Activated CD4-positive, alpha-beta T cell treated with anti-CD3 and anti-CD28 coated beads for 36 hours (primary cell): ENCODE measurements at regions not wholly inside any gene's neighbourhood (a gene's known extent, or its start where the extent isn't known, plus 50 kb on each side); places are given as distances from the start of the nearest gene placed in this dataset.

Experiments
- ATAC-seq: fragments of 200-7000 bp; cut with Tn5 transposase; one replicate; pipeline ENCODE4 v1.10.0; 2021; ENCODE audit warnings: mild to moderate bottlenecking, moderate library complexity
- CTCF ChIA-PET: fragments of 350-600 bp; sonication (Branson Sonifier 250); formaldehyde crosslinking; loops from one replicate; lab custom pipeline; 2021; ENCODE audit warnings: antibody characterized with exemption; lab: Charles Lee
- POLR2A ChIA-PET: fragments of 350-600 bp; sonication (Branson Sonifier 250); formaldehyde crosslinking; loops from one replicate; lab custom pipeline; 2021; ENCODE audit warnings: antibody characterized with exemption, inconsistent platforms; lab: Charles Lee
- DNase-seq: peaks from one replicate; pipeline ENCODE4 v3.0.0-alpha.2; 2020
- H3K27ac Mint-ChIP-seq: one replicate; pipeline ENCODE4 v1.8.0; 2021; ENCODE audit warnings: mixed read lengths
- H3K27me3 Mint-ChIP-seq: one replicate; pipeline ENCODE4 v1.8.0; 2021; ENCODE audit warnings: mixed read lengths
- H3K36me3 Mint-ChIP-seq: one replicate; pipeline ENCODE4 v1.8.0; 2021; ENCODE audit warnings: low read depth, mixed read lengths
- H3K4me1 Mint-ChIP-seq: one replicate; pipeline ENCODE4 v1.8.0; 2021; ENCODE audit warnings: mixed read lengths
- H3K4me3 Mint-ChIP-seq: one replicate; pipeline ENCODE4 v1.8.0; 2021; ENCODE audit warnings: mild to moderate bottlenecking, moderate library complexity, mixed read lengths
- H3K9me3 Mint-ChIP-seq: one replicate; pipeline ENCODE4 v1.8.0; 2021; ENCODE audit warnings: low read depth, mixed read lengths
- intact Hi-C, 2 experiments: fragments of 100-400 bp; cut with DNase I in 1 of 2; cut with micrococcal nuclease in 1 of 2; formaldehyde crosslinking; loops; one replicate each; pipeline versions ENCODE4 v1.14.2 to v1.15.1; 2022 to 2024; cut with DNase I, micrococcal nuclease

DNA sequence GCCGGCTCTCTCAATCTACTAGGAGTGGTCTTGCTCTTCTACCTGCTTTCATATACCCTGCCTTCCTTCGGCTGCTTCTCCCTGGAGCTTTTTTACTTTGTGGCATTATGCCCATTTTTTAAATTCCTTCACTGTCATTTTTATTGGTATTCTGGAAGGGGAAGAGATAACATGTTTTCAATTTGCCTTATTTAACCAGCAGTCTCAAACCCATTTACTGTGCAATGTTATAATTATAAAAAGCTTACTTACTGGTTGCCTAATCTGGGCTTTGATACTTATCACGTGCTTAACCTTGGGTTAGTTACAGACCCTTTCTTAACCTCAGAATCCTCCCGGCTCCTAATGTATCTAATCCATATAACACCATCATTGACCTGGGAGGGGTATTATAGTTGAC is 128.1 kb downstream of the SIPA1L2 start:
- CTCF ChIA-PET, result no interaction called here
- intact Hi-C loops, result no loop called here
- H3K4me1 Mint-ChIP-seq, result no peaks in the 10 kb centered on the region
- POLR2A ChIA-PET, result no interaction called here
- H3K4me3 Mint-ChIP-seq, result no peak overlapping the region
- no peaks in the 10 kb centered on the region for H3K27me3 Mint-ChIP-seq
- ATAC-seq (no peak), DNase-seq (no peak)
- H3K36me3 Mint-ChIP-seq, result no peaks in the 10 kb centered on the region
- H3K27ac Mint-ChIP-seq, result no peak overlapping the region
- no peaks in the 10 kb centered on the region for H3K9me3 Mint-ChIP-seq

DNA sequence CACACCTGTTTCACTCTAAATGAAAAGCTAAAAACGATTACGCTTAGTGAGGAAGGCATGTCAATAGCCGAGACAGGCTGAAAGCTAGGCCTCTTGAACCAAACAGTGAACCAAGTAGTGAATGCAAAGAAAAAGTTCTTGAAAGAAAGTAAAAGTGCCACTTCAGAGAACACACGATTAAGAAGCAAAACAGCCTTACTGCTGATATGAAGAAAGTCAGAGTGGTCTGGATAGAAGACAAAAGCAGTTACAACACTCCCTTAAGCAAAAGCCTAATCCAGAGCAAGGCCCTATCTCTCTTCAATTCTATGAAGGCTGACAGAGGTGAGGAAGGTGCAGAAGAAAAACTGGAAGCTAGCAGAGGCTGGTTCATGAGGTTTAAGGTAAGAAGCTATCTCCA is 130.7 kb downstream of the SIPA1L2 start:
- ChIA-PET CTCF (interaction anchor here (0.7 to 0.9 kb wide), 2 partner anchors 63 to 187 kb away, joined by 3 to 4 read pairs; no protein-coding TSS in a partner anchor), POLR2A (no interaction called here)
- Mint-ChIP-seq H3K36me3 (no peaks in the 10 kb centered on the region), H3K27me3 (no peaks in the 10 kb centered on the region), H3K9me3 (no peaks in the 10 kb centered on the region), H3K27ac (no peak overlapping the region), H3K4me1 (no peaks in the 10 kb centered on the region), H3K4me3 (no peak overlapping the region)
- ATAC-seq (no peak), DNase-seq (no peak)
- intact Hi-C loops, result no loop called here

DNA sequence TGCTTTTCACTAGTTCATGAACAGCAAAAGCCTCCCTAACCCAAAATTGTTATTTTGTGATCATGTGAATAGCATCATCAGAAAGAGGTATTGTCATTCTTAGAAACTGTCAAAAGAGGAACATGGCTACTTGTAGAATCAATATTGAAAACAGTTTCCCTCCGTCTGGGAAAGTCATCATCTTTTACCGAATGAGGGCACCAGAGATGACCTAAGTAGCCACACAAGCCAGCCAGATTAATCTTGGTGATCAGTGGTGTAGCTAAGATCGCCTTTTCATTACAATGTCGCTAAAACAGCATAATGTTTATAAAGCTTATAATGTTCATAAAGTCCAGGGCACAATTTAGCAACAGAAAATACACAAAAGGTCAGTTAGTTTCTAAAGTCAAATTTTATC is 136.1 kb downstream of the SIPA1L2 start:
- no peak for DNase-seq
- Mint-ChIP-seq H3K36me3 (peaks cover 5% of the 10 kb centered on the region), H3K4me3 (no peak overlapping the region), H3K27me3 (no peaks in the 10 kb centered on the region), H3K27ac (no peak overlapping the region), H3K4me1 (no peaks in the 10 kb centered on the region), H3K9me3 (no peaks in the 10 kb centered on the region)
- intact Hi-C loops, result no loop called here
- no peak for ATAC-seq
- ChIA-PET CTCF (interaction anchor here (0.6 kb wide), 1 partner anchor 108 kb away, joined by 3 read pairs; no protein-coding TSS in a partner anchor), POLR2A (no interaction called here)

DNA sequence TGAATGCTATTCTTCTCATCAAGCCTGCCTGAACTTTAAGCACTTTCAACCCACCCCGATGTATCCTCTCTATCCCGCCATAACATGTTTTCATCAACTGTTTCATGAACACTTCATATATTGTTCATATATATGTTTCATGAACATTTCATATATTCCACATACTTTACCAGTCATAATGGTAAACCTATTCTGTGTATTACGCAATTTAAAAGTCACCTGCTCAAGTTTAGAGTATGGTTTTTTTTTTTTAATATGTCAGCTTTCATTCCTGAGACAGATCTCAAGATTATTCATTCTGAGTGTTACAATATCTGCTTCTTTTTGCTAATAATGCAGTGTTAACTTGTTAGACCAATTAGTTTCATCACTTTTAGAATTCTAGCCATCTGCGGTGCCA is 140.7 kb downstream of the SIPA1L2 start:
- ChIA-PET CTCF (interaction anchor here (0.8 kb wide), 1 partner anchor 18 kb away, joined by 3 read pairs; no protein-coding TSS in a partner anchor), POLR2A (no interaction called here)
- Mint-ChIP-seq H3K4me3 (no peak overlapping the region), H3K27me3 (no peaks in the 10 kb centered on the region), H3K4me1 (peaks cover 3% of the 10 kb centered on the region), H3K36me3 (peaks cover 6% of the 10 kb centered on the region), H3K9me3 (no peaks in the 10 kb centered on the region), H3K27ac (no peak overlapping the region)
- DNase-seq (no peak), ATAC-seq (no peak)
- intact Hi-C loops, result no loop called here

DNA sequence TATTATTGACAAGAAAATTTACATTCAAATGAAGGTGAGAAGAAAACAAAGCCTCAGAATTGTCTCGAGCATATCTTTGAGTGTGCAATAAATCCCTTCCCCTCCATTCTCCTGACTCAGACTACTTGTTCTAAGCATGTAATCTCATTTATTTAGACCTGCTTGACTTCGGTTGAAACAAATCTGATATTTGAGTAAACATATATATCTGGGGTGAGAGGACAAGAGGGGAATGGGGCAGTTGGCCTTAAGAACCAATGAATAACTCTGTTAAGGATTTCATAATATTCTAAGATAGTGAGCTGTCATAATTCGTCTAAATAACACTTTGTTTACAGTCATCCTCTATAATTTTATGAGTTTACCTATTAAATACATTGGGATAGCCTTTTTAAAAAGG is 142.7 kb downstream of the SIPA1L2 start:
- CTCF ChIA-PET, result no interaction called here
- no peaks in the 10 kb centered on the region for H3K27me3 Mint-ChIP-seq
- POLR2A ChIA-PET, result no interaction called here
- H3K36me3 Mint-ChIP-seq, result peaks cover 6% of the 10 kb centered on the region
- no peak overlapping the region for H3K4me3 Mint-ChIP-seq
- H3K9me3 Mint-ChIP-seq, result no peaks in the 10 kb centered on the region
- no peak overlapping the region for H3K27ac Mint-ChIP-seq
- peaks cover 3% of the 10 kb centered on the region for H3K4me1 Mint-ChIP-seq
- ATAC-seq (no peak), DNase-seq (no peak)
- intact Hi-C loops, result no loop called here

DNA sequence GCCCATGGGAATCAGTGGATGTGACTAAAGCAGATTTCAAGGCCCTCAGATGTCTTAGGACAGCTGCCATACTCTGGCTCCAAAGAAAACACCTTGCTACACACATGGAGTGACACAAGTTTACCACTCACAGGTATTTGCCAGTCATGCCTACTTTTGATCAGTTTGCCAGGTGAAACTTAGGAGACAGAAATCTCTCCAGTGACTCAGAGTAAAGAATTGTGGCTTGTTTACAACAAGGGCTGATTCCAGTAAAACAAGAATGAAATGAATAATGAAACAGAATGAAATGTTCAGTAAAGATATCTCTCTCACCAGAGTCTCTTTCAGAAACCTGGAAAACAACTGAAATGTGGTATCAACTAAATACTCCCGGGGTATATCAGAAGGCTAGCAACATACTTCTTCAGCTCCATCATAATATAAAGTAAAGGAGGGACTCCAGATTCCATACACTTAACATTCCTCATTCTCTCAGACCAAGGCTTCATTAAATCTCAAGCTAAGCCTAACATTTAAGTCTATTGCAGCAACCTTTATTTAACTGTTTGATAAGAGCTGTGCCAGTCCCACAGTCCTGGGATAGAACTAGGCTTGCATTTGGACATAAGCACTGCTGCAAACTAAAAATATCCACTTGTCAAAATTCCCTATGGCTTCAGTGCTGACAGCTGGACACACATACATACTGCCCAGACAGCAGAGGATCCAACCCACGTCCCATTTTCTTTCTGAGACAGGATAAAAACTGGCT is 143.3 kb downstream of the SIPA1L2 start:
- DNase-seq (no peak), ATAC-seq (no peak)
- CTCF ChIA-PET, result no interaction called here
- Mint-ChIP-seq H3K9me3 (no peaks in the 10 kb centered on the region), H3K4me3 (no peak overlapping the region), H3K4me1 (peaks cover 3% of the 10 kb centered on the region), H3K27me3 (no peaks in the 10 kb centered on the region), H3K36me3 (peaks cover 6% of the 10 kb centered on the region), H3K27ac (no peak overlapping the region)
- intact Hi-C loops, result no loop called here
- POLR2A ChIA-PET, result no interaction called here

DNA sequence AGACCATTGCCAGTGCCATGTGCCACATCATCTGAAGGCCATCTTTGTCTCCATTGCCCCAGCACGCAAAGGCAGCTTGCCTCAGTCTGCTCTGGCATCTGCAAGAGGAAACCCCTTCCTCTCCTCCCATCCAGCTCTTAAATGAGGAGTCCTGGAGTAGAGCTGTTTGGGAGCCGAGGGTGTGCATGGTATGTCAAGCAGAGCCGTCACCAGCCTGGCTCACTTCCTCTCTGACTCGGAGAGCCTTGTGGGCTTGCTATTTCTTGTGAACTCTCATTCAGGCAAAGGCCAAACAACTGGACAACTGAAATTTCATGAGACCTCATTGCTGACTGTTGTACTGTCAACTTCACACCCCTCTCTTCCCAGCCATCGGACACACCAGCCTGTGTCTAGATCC is 143.9 kb downstream of the SIPA1L2 start:
- H3K27me3 Mint-ChIP-seq, result no peaks in the 10 kb centered on the region

DNA sequence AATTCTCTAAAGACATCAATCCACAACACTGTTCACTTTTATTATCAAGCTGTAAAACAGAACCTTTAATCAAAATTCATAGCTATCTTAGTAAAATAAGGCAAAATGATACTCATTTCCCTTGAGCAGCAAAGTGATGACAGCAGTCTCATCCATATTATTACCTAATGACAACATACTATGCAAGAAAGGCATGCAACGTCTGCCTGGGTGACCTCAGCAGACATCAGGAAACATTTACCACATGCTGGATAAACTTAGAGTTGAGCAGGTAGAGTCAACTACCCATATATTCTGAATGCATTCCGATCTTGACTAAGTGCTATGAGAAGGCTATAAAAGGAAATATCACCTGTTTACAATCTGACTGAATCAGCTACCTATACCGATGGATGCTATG is 145.1 kb downstream of the SIPA1L2 start:
- peaks cover 3% of the 10 kb centered on the region for H3K4me1 Mint-ChIP-seq
- H3K27ac Mint-ChIP-seq, result no peak overlapping the region
- DNase-seq (no peak), ATAC-seq (no peak)
- no peaks in the 10 kb centered on the region for H3K27me3 Mint-ChIP-seq
- CTCF ChIA-PET, result interaction anchor here (1.4 kb wide), 1 partner anchor 17 kb away, joined by 5 read pairs; no protein-coding TSS in a partner anchor
- no peak overlapping the region for H3K4me3 Mint-ChIP-seq
- POLR2A ChIA-PET, result no interaction called here
- no peaks in the 10 kb centered on the region for H3K9me3 Mint-ChIP-seq
- intact Hi-C loops, result no loop called here
- H3K36me3 Mint-ChIP-seq, result peaks cover 3% of the 10 kb centered on the region

More for the DNA sequence above, 143.9 kb downstream of the SIPA1L2 start:
- ChIA-PET POLR2A (no interaction called here), CTCF (interaction anchor here (0.9 kb wide), 1 partner anchor 30 kb away, joined by 4 read pairs; no protein-coding TSS in a partner anchor)
- peaks cover 6% of the 10 kb centered on the region for H3K36me3 Mint-ChIP-seq
- intact Hi-C loops, result no loop called here
- no peak overlapping the region for H3K27ac Mint-ChIP-seq
- no peak for ATAC-seq
- DNase-seq, result no peak
- no peaks in the 10 kb centered on the region for H3K9me3 Mint-ChIP-seq
- peaks cover 3% of the 10 kb centered on the region for H3K4me1 Mint-ChIP-seq
- no peak overlapping the region for H3K4me3 Mint-ChIP-seq

DNA sequence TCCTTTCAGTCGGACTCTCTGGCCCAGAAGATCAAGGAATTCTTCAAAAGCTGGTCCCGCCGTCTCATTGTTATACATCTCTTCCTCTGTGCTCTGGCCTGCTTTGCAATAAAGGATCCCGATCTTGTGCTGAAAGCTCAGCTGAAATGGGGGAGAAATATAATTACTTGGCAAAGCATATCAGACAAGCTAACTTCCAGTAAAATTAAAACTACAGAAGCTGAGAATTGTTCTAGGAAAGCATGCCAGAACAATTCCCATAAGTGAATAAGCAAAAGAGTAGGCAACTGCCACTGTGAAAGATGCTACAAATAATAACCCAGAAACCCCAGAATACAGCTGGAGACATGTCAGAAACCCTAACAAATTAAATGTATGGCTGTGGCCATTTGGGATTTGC is 146.1 kb downstream of the SIPA1L2 start:
- no peak overlapping the region for H3K4me3 Mint-ChIP-seq
- peaks cover 1% of the 10 kb centered on the region for H3K36me3 Mint-ChIP-seq
- DNase-seq, result no peak
- ChIA-PET CTCF (interaction anchor here (0.6 to 1.4 kb wide), 2 partner anchors 16 to 81 kb away, joined by 3 to 5 read pairs; no protein-coding TSS in a partner anchor), POLR2A (no interaction called here)
- no peaks in the 10 kb centered on the region for H3K9me3 Mint-ChIP-seq
- no peaks in the 10 kb centered on the region for H3K27me3 Mint-ChIP-seq
- H3K4me1 Mint-ChIP-seq, result peaks cover 3% of the 10 kb centered on the region
- intact Hi-C loops, result no loop called here
- ATAC-seq, result no peak
- H3K27ac Mint-ChIP-seq, result no peak overlapping the region

DNA sequence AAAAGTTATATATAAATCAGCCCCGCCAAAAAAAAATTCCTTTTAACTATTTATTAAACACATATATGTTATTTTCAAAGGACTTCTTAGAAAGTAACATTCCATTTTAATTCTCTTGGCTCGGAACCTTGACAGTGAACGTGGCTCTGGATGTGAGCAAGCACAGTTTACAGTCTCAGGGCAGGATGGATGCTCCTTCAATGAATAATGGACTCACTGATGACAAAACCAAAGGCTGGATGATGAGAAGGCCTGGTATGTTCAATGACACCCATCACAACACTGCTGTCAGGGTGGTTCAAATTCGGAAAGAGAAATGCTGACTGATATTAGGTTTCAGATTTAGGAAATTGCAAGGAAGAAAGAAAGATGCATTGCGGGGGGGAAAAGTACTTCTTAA is 148.8 kb downstream of the SIPA1L2 start:
- H3K9me3 Mint-ChIP-seq, result no peaks in the 10 kb centered on the region
- H3K4me3 Mint-ChIP-seq, result no peak overlapping the region
- no peaks in the 10 kb centered on the region for H3K27me3 Mint-ChIP-seq
- DNase-seq, result no peak
- no peaks in the 10 kb centered on the region for H3K4me1 Mint-ChIP-seq
- CTCF ChIA-PET, result no interaction called here
- H3K36me3 Mint-ChIP-seq, result no peaks in the 10 kb centered on the region
- ATAC-seq, result no peak
- POLR2A ChIA-PET, result no interaction called here
- intact Hi-C loops, result no loop called here
- H3K27ac Mint-ChIP-seq, result no peak overlapping the region

DNA sequence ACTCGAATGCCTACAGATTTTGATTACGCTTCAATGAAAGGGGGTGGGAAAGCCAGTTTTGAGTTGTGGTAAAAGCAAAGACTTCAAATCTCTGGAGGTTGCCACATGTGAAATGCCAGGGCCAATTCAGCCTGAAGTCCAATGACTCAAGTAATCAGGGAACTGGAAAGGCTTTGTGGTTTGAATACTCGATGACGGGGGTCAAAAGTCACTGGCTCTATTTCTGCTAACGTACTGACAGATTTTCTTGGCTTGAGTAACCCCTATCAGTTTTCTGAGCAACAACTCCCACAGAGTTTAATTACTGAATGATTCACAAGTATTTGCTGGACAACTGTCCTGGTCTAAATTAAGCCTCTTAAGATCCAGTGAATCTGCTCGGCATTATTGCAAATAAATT is 152.2 kb downstream of the SIPA1L2 start:
- ChIA-PET CTCF (interaction anchor here (0.8 kb wide), 1 partner anchor 50 kb away, joined by 3 read pairs; no protein-coding TSS in a partner anchor), POLR2A (interaction anchor here (0.6 kb wide), 1 partner anchor 184 kb away, joined by 5 read pairs; no protein-coding TSS in a partner anchor)
- Mint-ChIP-seq H3K4me3 (no peak overlapping the region), H3K27me3 (no peaks in the 10 kb centered on the region), H3K9me3 (no peaks in the 10 kb centered on the region), H3K4me1 (no peaks in the 10 kb centered on the region), H3K27ac (no peak overlapping the region), H3K36me3 (no peaks in the 10 kb centered on the region)
- intact Hi-C loops, result no loop called here
- DNase-seq (no peak), ATAC-seq (no peak)

DNA sequence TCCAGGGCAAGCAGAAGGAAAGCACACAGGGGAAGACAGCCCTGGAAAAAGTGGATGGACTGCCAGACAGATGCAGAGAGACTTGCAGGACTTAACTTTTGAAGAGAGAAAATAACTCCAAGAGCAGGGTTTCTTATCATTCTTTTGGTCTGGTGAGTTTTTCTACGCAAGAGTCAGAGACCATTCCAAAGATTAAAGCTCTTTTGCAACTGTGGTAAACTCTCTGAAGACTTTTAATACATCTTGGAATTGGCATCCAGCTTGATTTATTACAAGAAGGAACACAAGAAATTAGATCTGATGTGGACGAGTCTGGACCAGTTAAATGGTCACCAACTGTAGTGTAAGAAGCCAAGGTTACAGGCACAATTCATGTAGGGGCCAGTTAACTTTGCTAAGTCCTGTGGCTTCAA is 153.4 kb downstream of the SIPA1L2 start:
- Mint-ChIP-seq H3K27me3 (no peaks in the 10 kb centered on the region), H3K4me1 (peaks cover 4% of the 10 kb centered on the region), H3K27ac (no peak overlapping the region), H3K4me3 (no peak overlapping the region), H3K9me3 (no peaks in the 10 kb centered on the region), H3K36me3 (peaks cover 2% of the 10 kb centered on the region)
- intact Hi-C loops, result no loop called here
- ChIA-PET POLR2A (no interaction called here), CTCF (no interaction called here)
- ATAC-seq (no peak), DNase-seq (no peak)
